Muscle layer of duodenum (tissue), 2 donors: ENCODE measurements at regions not wholly inside any gene's neighbourhood (a gene's known extent, or its start where the extent isn't known, plus 50 kb on each side); places are given as distances from the start of the nearest gene placed in this dataset.

Experiments
- H3K27ac ChIP-seq: one replicate; pipeline ENCODE4 v1.7.0; 2013; ENCODE audit warnings: mild to moderate bottlenecking, low read length
- H3K27me3 ChIP-seq: one replicate; pipeline ENCODE4 v1.7.0; 2013; ENCODE audit warnings: low read depth, mild to moderate bottlenecking, control low read depth, low read length
- H3K36me3 ChIP-seq, 2 donors: one replicate each; pipeline ENCODE4 v1.7.0; 2013; ENCODE audit warnings: low read length in 2 of 2, control low read depth in 1 of 2, mild to moderate bottlenecking in 1 of 2; ENCODE audit not compliant: insufficient read depth in 2 of 2, control insufficient read depth in 1 of 2
- H3K4me1 ChIP-seq, 2 donors: one replicate each; pipeline ENCODE4 v1.7.0; 2013; ENCODE audit warnings: low read length in 2 of 2, mild to moderate bottlenecking in 2 of 2, control low read depth in 1 of 2, moderate library complexity in 1 of 2; ENCODE audit not compliant: insufficient read depth in 2 of 2, control insufficient read depth in 1 of 2
- H3K4me3 ChIP-seq, 2 donors: one replicate each; pipeline ENCODE4 v1.7.0; 2013; ENCODE audit warnings: low read length in 2 of 2, low read depth in 1 of 2, mild to moderate bottlenecking in 1 of 2
- H3K9me3 ChIP-seq, 2 donors: one replicate each; pipeline ENCODE4 v1.7.0; 2013; ENCODE audit warnings: low read length in 2 of 2, control low read depth in 1 of 2, mild to moderate bottlenecking in 1 of 2; ENCODE audit not compliant: control insufficient read depth in 1 of 2
- donor health status: healthy.

DNA sequence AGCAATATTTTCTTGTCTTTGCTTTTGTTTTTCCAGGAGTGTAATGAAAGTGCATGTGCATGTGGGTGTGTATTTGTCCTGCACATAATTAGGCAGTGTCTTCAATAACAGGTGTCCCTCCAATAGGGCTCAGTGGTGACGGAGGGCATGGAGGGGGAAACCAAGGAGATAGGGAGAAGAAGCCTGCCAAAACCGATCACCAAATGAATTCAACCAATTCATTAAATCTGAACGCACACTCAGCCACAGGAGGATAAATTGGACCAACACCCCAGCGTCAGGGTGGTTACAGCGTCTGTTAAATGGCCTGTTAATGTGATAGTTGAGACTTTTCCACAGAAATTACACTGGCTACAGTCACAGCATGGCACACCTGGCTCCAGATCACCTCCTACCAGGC, 527.6 kb downstream of the CD83 start:
- Histone ChIP-seq H3K36me3 (no peaks in the 10 kb centered on the region), H3K9me3 (no peaks in the 10 kb centered on the region), H3K27ac (no peak overlapping the region), H3K27me3 (no peaks in the 10 kb centered on the region), H3K4me3 (no peak overlapping the region), H3K4me1 (no peaks in the 10 kb centered on the region)

DNA sequence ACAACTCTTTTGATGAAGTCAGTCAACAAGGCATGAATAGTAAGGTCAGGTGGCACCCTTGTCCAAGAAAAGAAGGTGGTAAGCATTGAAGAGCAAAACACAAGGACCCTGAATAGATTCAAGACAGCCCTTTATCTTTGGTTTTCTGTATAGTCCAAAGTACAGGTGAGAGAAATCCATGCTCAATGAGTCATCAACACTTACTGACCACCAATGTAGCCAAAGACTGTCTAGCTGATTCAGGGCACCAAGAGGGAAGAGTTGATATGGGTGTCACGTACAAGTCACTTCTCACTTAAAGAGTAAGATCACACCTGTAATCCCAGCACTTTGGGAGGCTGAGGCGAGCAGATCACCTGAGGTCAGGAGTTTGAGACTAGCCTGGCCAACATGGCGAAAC, 528.3 kb downstream of the CD83 start:
- H3K9me3 ChIP-seq = no peaks in the 10 kb centered on the region
- no peaks in the 10 kb centered on the region for H3K36me3 ChIP-seq
- no peaks in the 10 kb centered on the region for H3K4me1 ChIP-seq
- H3K27me3 ChIP-seq = no peaks in the 10 kb centered on the region
- no peak overlapping the region for H3K4me3 ChIP-seq
- no peak overlapping the region for H3K27ac ChIP-seq

DNA sequence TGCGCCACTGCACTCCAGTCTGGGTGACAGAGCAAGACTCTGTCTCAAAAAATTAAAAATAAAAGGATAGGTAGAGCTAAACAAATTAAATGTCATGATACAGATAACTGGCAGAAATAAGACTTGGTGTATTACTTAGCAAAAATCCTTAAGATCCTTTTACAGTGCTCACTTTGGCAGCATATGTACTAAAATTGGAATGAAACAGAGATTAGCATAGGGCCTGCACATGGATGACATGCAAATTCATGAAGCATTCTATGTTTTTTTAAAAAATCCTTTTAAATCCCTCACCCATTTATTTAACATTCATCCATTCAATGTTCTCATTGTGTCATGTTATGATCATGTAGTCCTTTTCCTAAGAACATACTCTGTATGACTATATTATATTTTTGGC, 528.8 kb downstream of the CD83 start:
- no peaks in the 10 kb centered on the region for H3K9me3 ChIP-seq
- no peaks in the 10 kb centered on the region for H3K36me3 ChIP-seq
- H3K4me1 ChIP-seq = no peaks in the 10 kb centered on the region
- H3K27me3 ChIP-seq = no peaks in the 10 kb centered on the region
- H3K4me3 ChIP-seq = no peak overlapping the region
- H3K27ac ChIP-seq = no peak overlapping the region

DNA sequence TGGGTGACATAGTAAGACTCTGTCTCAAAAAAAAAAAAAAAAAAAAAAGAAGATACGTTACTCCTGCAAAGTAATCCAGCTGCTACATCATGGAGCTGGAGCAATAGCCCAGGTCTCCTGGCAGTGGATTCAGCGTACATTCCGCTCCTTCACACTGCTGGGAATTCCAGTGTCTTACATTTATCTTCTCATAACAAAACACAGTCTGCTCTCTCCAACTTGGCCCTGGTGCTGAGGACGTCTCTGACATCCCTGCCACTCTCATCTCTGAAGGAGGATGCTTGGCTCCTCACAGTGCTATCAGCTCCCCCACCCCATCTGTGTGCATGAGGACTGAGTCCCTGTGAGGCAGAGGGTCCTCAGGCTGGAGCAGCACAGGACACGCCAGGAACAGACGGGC, 529.8 kb downstream of the CD83 start:
- H3K27ac ChIP-seq = no peak overlapping the region
- H3K27me3 ChIP-seq = no peaks in the 10 kb centered on the region
- H3K4me1 ChIP-seq = no peaks in the 10 kb centered on the region
- no peaks in the 10 kb centered on the region for H3K9me3 ChIP-seq
- no peak overlapping the region for H3K4me3 ChIP-seq
- H3K36me3 ChIP-seq = no peaks in the 10 kb centered on the region

DNA sequence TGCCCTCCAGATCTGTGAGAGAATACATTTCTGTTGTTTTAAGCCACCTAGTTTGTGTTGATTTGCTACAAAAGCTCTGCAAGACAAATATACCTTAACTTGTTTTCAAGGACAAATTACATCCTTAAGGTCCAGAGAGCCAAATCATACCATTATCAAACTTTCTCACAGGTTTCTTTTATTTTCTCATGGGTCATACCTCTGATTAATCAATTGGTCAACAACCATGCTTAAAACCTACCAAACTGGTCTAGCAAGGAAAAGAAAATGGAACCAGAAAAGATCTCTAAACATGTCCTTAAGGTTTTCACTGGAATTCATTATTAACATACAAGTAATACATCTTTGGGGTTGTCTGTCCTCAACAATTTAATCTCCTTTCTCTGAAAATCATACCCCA, 535.0 kb downstream of the CD83 start:
- H3K4me3 ChIP-seq = no peak overlapping the region
- H3K27me3 ChIP-seq = no peaks in the 10 kb centered on the region

DNA sequence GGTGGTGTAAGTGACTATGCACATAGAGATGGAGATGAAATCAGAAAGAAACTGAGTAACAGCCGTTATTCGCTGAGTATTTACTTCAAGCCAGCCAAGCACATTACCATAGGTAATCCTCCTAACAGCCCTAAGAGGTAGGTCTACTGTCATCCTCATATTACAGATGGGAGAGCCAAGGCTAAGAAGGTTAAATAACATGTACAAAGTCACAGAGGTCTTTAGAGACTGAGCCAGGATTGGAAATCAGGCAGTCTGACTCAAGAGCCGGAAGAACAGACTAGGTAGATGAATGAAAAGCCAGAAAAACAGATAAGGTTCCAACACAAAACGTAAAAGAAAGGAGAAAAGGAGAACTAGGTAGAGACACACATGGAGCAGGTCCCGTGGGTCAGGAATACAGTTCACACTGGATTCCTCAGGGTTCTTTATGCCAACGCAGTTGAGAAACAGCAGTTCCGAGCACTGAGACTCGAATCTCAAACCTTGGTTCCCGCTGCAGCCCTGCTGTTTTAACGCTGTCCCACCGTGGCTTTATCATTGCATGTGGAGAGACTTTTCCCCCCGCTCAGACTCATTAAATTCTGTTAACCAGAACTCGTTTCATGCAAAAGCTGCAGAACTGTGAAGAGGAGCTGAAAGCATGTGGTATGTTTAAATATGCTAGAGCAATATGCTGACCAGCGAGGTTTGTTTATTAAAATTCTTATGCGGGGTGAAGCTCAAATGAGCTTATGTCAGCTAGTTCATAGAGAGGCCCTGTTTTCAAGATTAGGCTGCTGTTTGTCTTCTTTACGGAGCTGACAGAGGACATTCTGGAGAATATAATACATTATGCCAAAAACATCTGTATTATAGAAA, 537.9 kb downstream of the CD83 start:
- Histone ChIP-seq H3K9me3 (no peaks in the 10 kb centered on the region), H3K36me3 (no peaks in the 10 kb centered on the region), H3K4me3 (peak overlapping the region in 1 of 2 donors; percentile 5), H3K4me1 (peaks cover 0 to 7% of the 10 kb centered on the region in 2 donors), H3K27ac (peak overlapping the region; percentile 18), H3K27me3 (no peaks in the 10 kb centered on the region)

More for the DNA sequence above, 535.0 kb downstream of the CD83 start:
- H3K27ac ChIP-seq = no peak overlapping the region
- peaks cover 0 to 7% of the 10 kb centered on the region in 2 donors for H3K4me1 ChIP-seq
- H3K36me3 ChIP-seq = no peaks in the 10 kb centered on the region
- no peaks in the 10 kb centered on the region for H3K9me3 ChIP-seq

DNA sequence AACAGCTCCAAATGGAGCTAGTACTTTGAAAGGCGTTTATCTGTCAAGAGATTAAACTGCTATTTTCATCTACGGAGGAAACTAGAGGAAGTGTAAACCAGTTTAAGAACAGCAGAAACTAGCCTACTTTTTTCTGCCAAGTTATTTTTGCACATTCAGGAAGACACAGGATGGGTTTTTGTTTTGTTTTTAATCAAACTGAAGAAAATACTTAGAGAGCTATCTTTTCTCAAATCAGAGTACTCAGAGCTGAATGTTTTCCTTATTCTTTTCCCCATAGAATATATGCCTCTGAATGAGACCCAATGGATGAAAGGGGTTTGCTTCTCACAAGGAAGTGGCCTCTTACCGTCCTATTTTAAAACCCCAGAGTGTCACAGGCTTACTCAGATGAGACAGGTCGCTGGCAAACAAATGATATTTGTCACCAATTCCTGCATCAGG, 538.5 kb downstream of the CD83 start:
- Histone ChIP-seq H3K27me3 (no peaks in the 10 kb centered on the region), H3K36me3 (no peaks in the 10 kb centered on the region), H3K27ac (peak overlapping the region; percentile 18), H3K4me3 (peak overlapping the region in 1 of 2 donors; percentile 5), H3K9me3 (no peaks in the 10 kb centered on the region), H3K4me1 (peaks cover 0 to 7% of the 10 kb centered on the region in 2 donors)

DNA sequence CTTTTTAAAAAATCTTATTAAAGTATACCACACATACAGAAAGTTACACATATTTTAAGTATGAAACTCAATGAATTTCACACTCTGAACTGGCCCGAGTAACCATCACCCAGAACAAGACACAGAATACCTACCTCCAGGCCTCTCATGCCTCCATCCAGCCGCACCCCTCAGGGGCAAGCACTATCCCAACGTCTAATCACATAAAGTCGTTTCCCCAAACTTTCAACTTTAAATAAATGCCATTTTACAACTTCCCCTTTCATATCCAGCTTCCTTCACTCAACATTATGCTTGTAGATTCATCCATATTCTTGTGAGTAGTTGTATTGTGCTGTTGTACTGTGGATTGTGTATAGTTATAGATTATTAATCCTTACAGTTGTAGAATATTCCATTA, 539.1 kb downstream of the CD83 start:
- Histone ChIP-seq H3K9me3 (no peaks in the 10 kb centered on the region), H3K4me3 (no peak overlapping the region), H3K36me3 (no peaks in the 10 kb centered on the region), H3K4me1 (peaks cover 0 to 7% of the 10 kb centered on the region in 2 donors), H3K27ac (no peak overlapping the region), H3K27me3 (no peaks in the 10 kb centered on the region)

DNA sequence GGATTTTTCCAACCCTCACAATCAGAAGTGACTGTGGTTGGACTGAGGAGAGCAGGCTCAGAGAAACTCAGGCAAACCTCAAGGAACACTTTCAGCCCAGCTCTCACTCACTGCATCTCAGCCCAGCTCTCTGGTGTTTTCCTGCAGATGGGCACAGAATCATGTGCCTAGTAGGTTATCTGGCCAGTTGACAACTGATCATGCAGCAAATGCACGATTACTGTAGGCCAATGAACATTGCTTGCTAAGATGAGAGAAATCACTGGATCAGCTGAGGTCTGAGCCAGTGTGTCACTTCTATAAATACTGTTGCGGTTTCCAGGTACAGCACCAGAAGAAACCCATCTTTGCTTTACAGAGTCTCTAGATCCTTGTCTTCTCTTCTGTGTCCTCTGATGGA, 540.5 kb downstream of the CD83 start:
- no peak overlapping the region for H3K27ac ChIP-seq
- H3K4me1 ChIP-seq = peaks cover 0 to 7% of the 10 kb centered on the region in 2 donors
- no peak overlapping the region for H3K4me3 ChIP-seq
- no peaks in the 10 kb centered on the region for H3K27me3 ChIP-seq
- H3K9me3 ChIP-seq = no peaks in the 10 kb centered on the region
- no peaks in the 10 kb centered on the region for H3K36me3 ChIP-seq

DNA sequence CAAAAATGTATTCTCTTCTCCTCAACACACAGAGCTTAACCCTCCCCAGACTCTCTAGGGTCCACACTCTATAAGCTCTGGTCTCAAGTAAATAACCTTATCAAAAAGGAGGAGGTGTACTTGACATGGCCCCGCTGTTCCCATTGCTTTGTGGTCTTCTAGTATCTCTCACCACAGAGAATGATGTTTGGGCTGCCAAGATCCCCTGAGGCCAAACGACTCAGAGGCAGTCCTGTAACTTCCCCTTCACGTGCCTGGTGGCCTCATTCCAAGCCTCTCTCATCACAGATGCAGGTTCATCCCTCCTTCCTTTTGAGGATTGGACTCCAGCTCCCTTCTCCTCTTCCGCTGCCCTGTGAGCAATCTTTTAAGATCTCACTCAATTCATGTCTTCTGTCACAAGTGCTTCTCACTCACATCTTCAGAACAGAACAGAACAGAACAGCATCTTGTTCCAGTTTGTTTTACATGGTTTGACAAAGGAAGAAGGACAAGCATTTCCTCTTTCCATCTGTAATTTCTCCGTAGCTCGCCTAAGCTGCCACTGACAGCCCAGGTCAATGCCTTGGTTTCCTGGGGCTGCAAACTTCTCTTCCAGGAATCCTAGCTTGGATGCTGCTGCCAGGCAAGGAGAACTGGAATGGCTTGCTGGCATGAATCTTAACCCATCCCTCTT, 541.5 kb downstream of the CD83 start:
- Histone ChIP-seq H3K27me3 (no peaks in the 10 kb centered on the region), H3K36me3 (no peaks in the 10 kb centered on the region), H3K9me3 (no peaks in the 10 kb centered on the region), H3K27ac (no peak overlapping the region), H3K4me1 (peaks cover 0 to 7% of the 10 kb centered on the region in 2 donors), H3K4me3 (no peak overlapping the region)

DNA sequence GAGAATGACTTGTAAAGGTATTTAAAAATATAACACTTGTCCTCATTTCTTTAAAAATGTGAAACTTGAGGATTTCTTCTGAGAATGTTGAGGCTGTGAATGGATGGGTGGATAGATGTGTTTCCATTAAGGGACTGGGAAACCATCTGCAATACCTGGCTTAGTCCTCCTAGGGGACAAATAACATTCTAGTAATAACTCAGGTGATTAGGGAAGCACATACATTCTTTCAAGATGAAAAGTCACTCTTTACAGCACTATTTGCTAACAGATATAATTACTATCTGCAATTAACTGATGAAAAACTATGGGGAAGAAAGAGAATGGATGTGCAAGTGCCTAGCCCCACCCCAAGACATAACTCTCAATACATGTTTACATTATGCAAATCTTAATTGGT, 542.3 kb downstream of the CD83 start:
- H3K9me3 ChIP-seq = no peaks in the 10 kb centered on the region
- no peaks in the 10 kb centered on the region for H3K27me3 ChIP-seq
- peaks cover 0 to 7% of the 10 kb centered on the region in 2 donors for H3K4me1 ChIP-seq
- no peak overlapping the region for H3K4me3 ChIP-seq
- no peaks in the 10 kb centered on the region for H3K36me3 ChIP-seq
- H3K27ac ChIP-seq = no peak overlapping the region
